B cell (primary cell): ENCODE measurements at regions not wholly inside any gene's neighbourhood (a gene's known extent, or its start where the extent isn't known, plus 50 kb on each side); places are given as distances from the start of the nearest gene placed in this dataset.

Experiments used
- ATAC-seq: fragments of 200-7000 bp; cut with Tn5 transposase; one replicate; pipeline ENCODE4 v1.10.0; 2021; ENCODE audit warnings: low read depth, mild to moderate bottlenecking, moderate number of reproducible peaks, moderate library complexity
- CTCF ChIA-PET: fragments of 350-600 bp; sonication (Branson Sonifier 250); formaldehyde crosslinking; loops from one replicate; lab custom pipeline; 2021; ENCODE audit warnings: antibody characterized with exemption, inconsistent platforms; lab: Charles Lee
- POLR2A ChIA-PET: fragments of 350-600 bp; sonication (Branson Sonifier 250); formaldehyde crosslinking; loops from one replicate; lab custom pipeline; 2021; ENCODE audit warnings: antibody characterized with exemption; lab: Charles Lee
- DNase-seq: peaks from one replicate; pipeline ENCODE4 v3.0.0; 2013
- H2AFZ ChIP-seq: 2 replicates; pipeline ENCODE4 v1.6.1; 2012; ENCODE audit warnings: mild to moderate bottlenecking, low read depth, low read length; ENCODE audit not compliant: insufficient read depth, poor library complexity, severe bottlenecking
- H3K27ac ChIP-seq, 2 donors: 1 replicate in 1 of 2; 2 replicates in 1 of 2; pipeline ENCODE4 v1.5.1; 2012 to 2013; ENCODE audit warnings: low read length in 2 of 2, mild to moderate bottlenecking in 2 of 2, moderate library complexity in 1 of 2
- H3K27me3 ChIP-seq, 4 experiments: fragments of 200-600 bp in 1 of 4; sonication (generic) in 1 of 4; replicated peaks in 1 of 4; 1 replicate in 2 of 4; 2 replicates in 2 of 4; pipeline versions ENCODE4 v1.6.1 to v1.7.0; 2013 to 2016; ENCODE audit warnings: low read length in 3 of 4, mild to moderate bottlenecking in 2 of 4, mixed read lengths in 1 of 4, moderate library complexity in 1 of 4; ENCODE audit not compliant: insufficient read depth in 4 of 4, control insufficient read depth in 3 of 4; ENCODE audit errors: control extremely low read depth in 1 of 4
- H3K36me3 ChIP-seq, 2 experiments: replicated peaks in 1 of 2; 1 replicate in 1 of 2; 2 replicates in 1 of 2; pipeline versions ENCODE4 v1.6.1 to v1.7.1; 2013; ENCODE audit warnings: low read length in 1 of 2; ENCODE audit not compliant: insufficient read depth in 2 of 2, control insufficient read depth in 1 of 2; ENCODE audit errors: control extremely low read depth in 1 of 2, extremely low read depth in 1 of 2
- H3K4me1 ChIP-seq, 2 donors: fragments of 200-600 bp in 1 of 2; sonication (generic) in 1 of 2; 1 replicate in 1 of 2; 2 replicates in 1 of 2; pipeline versions ENCODE4 v1.5.1 to v1.6.1; 2013 to 2017; ENCODE audit warnings: low read length in 2 of 2; ENCODE audit not compliant: control insufficient read depth in 2 of 2, insufficient read depth in 2 of 2
- H3K4me2 ChIP-seq: replicated peaks from 2 replicates; pipeline ENCODE3; 2012; ENCODE audit warnings: mild to moderate bottlenecking, low read depth, low read length; ENCODE audit not compliant: poor library complexity, severe bottlenecking
- H3K4me3 ChIP-seq, 5 experiments: fragments of 200-600 bp in 1 of 5; sonication (generic) in 1 of 5; 1 replicate in 3 of 5; 2 replicates in 2 of 5; pipeline versions ENCODE4 v1.5.1 to v1.7.0; 2011 to 2016; ENCODE audit warnings: low read length in 4 of 5, mild to moderate bottlenecking in 4 of 5, low read depth in 2 of 5, control low read depth in 1 of 5, moderate library complexity in 1 of 5; ENCODE audit not compliant: insufficient read depth in 1 of 5; ENCODE audit errors: control extremely low read depth in 1 of 5, extremely low read depth in 1 of 5
- H3K79me2 ChIP-seq: fragments of 200-600 bp; sonication (generic); one replicate; pipeline ENCODE4 v1.6.0; 2016; ENCODE audit warnings: low read length; ENCODE audit not compliant: control insufficient read depth, insufficient read depth
- H3K9ac ChIP-seq: fragments of 200-600 bp; sonication (generic); 2 replicates; pipeline ENCODE4 v1.6.1; 2017; ENCODE audit warnings: mild to moderate bottlenecking, low read length, moderate library complexity
- H3K9me3 ChIP-seq, 3 donors: one replicate each; pipeline versions ENCODE4 v1.6.1 to v1.7.1; 2013; ENCODE audit warnings: low read length in 2 of 3; ENCODE audit not compliant: control insufficient read depth in 2 of 3, insufficient read depth in 1 of 3; ENCODE audit errors: control extremely low read depth in 1 of 3
- H4K20me1 ChIP-seq: 2 replicates; pipeline ENCODE4 v1.6.0; 2012; ENCODE audit warnings: mild to moderate bottlenecking, low read length; ENCODE audit not compliant: insufficient read depth, control insufficient read depth, poor library complexity, severe bottlenecking
- H3K27ac Mint-ChIP-seq: one replicate; pipeline ENCODE4 v1.8.0; 2021; ENCODE audit warnings: mixed read lengths
- H3K27me3 Mint-ChIP-seq: one replicate; pipeline ENCODE4 v1.8.0; 2021; ENCODE audit warnings: mixed read lengths
- H3K4me1 Mint-ChIP-seq: one replicate; pipeline ENCODE4 v1.8.0; 2021; ENCODE audit warnings: mixed read lengths
- H3K4me3 Mint-ChIP-seq: one replicate; pipeline ENCODE4 v1.8.0; 2021; ENCODE audit warnings: mixed read lengths
- H3K9me3 Mint-ChIP-seq: one replicate; pipeline ENCODE4 v1.8.0; 2022; ENCODE audit warnings: mixed read lengths; ENCODE audit not compliant: insufficient read depth
- CTCF ChIP-seq: fragments of 200-600 bp; IDR thresholded peaks from one replicate; pipeline ENCODE4 v1.8.0; 2022; ENCODE audit warnings: antibody characterized with exemption, mild to moderate bottlenecking
- EZH2 ChIP-seq: IDR thresholded peaks from 2 replicates; pipeline ENCODE4 v1.6.1; 2012; ENCODE audit warnings: borderline replicate concordance, low read depth, mild to moderate bottlenecking, moderate library complexity, low read length; ENCODE audit not compliant: insufficient read depth, poor library complexity, severe bottlenecking
- WGBS: methylation state at CpG from one replicate; pipeline ENCODE4 v1.1.5; 2013; ENCODE audit warnings: missing lambda C conversion rate; ENCODE audit not compliant: insufficient coverage; 5-methylcytosine and 5-hydroxymethylcytosine counted together
- intact Hi-C: fragments of 100-400 bp; cut with micrococcal nuclease; formaldehyde crosslinking; loops from one replicate; pipeline ENCODE4 v1.10.0; 2022

GRCh38 chr2:45237850-45238542, 228.7 kb upstream of the SIX2 start:
- CTCF ChIA-PET: no interaction called here
- peaks cover 3% of the 10 kb centered on the region for H3K4me1 Mint-ChIP-seq
- WGBS: 42% methylated on average over 6 of the region's 6 CpGs
- Histone ChIP-seq H3K27ac (no peak overlapping the region), H3K36me3 (no peaks in the 10 kb centered on the region), H3K27me3 (peaks cover 0 to 2% (median 0%) of the 10 kb centered on the region in 4 experiments), H3K4me1 (no peaks in the 10 kb centered on the region), H4K20me1 (no peaks in the 10 kb centered on the region), H3K9ac (no peak overlapping the region), H3K79me2 (no peaks in the 10 kb centered on the region), H3K9me3 (no peaks in the 10 kb centered on the region), H3K4me2 (no peak overlapping the region), H2AFZ (no peak overlapping the region), H3K4me3 (no peak overlapping the region)
- POLR2A ChIA-PET: no interaction called here
- no peaks in the 10 kb centered on the region for H3K9me3 Mint-ChIP-seq
- H3K4me3 Mint-ChIP-seq: no peak overlapping the region
- H3K27ac Mint-ChIP-seq: no peak overlapping the region
- intact Hi-C loops: no loop called here
- TF ChIP-seq CTCF: no peak
- TF ChIP-seq EZH2: no peak
- H3K27me3 Mint-ChIP-seq: peaks cover 35% of the 10 kb centered on the region
- DNase-seq (no peak), ATAC-seq (no peak)

GRCh38 chr2:45237128-45237527, 227.9 kb upstream of the SIX2 start:
- Mint-ChIP-seq H3K27me3 (peaks cover 30% of the 10 kb centered on the region), H3K4me1 (peaks cover 3% of the 10 kb centered on the region), H3K9me3 (no peaks in the 10 kb centered on the region), H3K27ac (no peak overlapping the region), H3K4me3 (no peak overlapping the region)
- no peaks in the 10 kb centered on the region for H4K20me1 ChIP-seq
- TF ChIP-seq CTCF (no peak), EZH2 (no peak)
- H3K36me3 ChIP-seq: no peaks in the 10 kb centered on the region
- H3K4me3 ChIP-seq: no peak overlapping the region
- H3K27ac ChIP-seq: no peak overlapping the region
- no peak overlapping the region for H3K9ac ChIP-seq
- H3K4me2 ChIP-seq: no peak overlapping the region
- WGBS: 30% methylated on average over 5 of the region's 9 CpGs
- POLR2A ChIA-PET: no interaction called here
- CTCF ChIA-PET: no interaction called here
- ATAC-seq (no peak), DNase-seq (no peak)
- H3K27me3 ChIP-seq: peaks cover 0 to 2% (median 0%) of the 10 kb centered on the region in 4 experiments
- no peaks in the 10 kb centered on the region for H3K9me3 ChIP-seq
- no peaks in the 10 kb centered on the region for H3K79me2 ChIP-seq
- no peaks in the 10 kb centered on the region for H3K4me1 ChIP-seq
- intact Hi-C loops: no loop called here
- H2AFZ ChIP-seq: no peak overlapping the region
